ENCODE measurements at regions not wholly inside any gene's neighbourhood (a gene's known extent, or its start where the extent isn't known, plus 50 kb on each side); places are given as distances from the start of the nearest gene placed in this dataset.

- H3K27ac ChIP-seq (ENCODE audit: low read length) = no peak overlapping the region
- H3K79me2 ChIP-seq (replicated peaks; ENCODE audit: insufficient read depth, low read length) = no peaks in the 10 kb centered on the region
- no peaks in the 10 kb centered on the region for H4K20me1 ChIP-seq (ENCODE audit: insufficient read depth)
- peaks cover 4% of the 10 kb centered on the region for H3K9me3 ChIP-seq (ENCODE audit: low read length)
- H3F3A ChIP-seq (ENCODE audit: insufficient read depth, low read length, poor library complexity, severe bottlenecking) = no peaks in the 10 kb centered on the region
- no peaks in the 10 kb centered on the region for H3K27me3 ChIP-seq (ENCODE audit: insufficient read depth, low read depth, low read length)
- H3K4me3 ChIP-seq (ENCODE audit: low read length) = no peak overlapping the region
- H3K4me2 ChIP-seq (ENCODE audit: low read length) = no peak overlapping the region
- H3K9me2 ChIP-seq (ENCODE audit: insufficient read depth, low read length) = no peaks in the 10 kb centered on the region
- TF ChIP-seq RAD21 (conservative IDR thresholded peaks at IDR 0.05) (no peak), POLR2AphosphoS5 (IDR thresholded peaks at IDR 0.05) (no peak), EP300 (conservative IDR thresholded peaks at IDR 0.05; ENCODE audit: poor library complexity, severe bottlenecking) (no peak), EZH2 (IDR thresholded peaks at IDR 0.05; ENCODE audit: borderline replicate concordance, insufficient read depth, low read length, poor library complexity, severe bottlenecking) (no peak), CTCF (IDR thresholded peaks at IDR 0.05; ENCODE audit: poor library complexity, severe bottlenecking) (no peak), SMC3 (conservative IDR thresholded peaks at IDR 0.05; ENCODE audit: poor library complexity) (no peak), TAF1 (IDR thresholded peaks at IDR 0.05; ENCODE audit: low read depth) (no peak), REST (IDR thresholded peaks at IDR 0.05; ENCODE audit: borderline replicate concordance) (no peak), MXI1 (conservative IDR thresholded peaks at IDR 0.05; ENCODE audit: poor library complexity, severe bottlenecking) (no peak)
- H3K36me3 ChIP-seq (ENCODE audit: insufficient read depth, low read length) = no peaks in the 10 kb centered on the region
- no peak overlapping the region for H2AFZ ChIP-seq (ENCODE audit: low read depth, low read length)
- no peak overlapping the region for H3K9ac ChIP-seq (ENCODE audit: low read length)
Measured at GRCh38 chr2:5826979-5827655, 134.9 kb downstream of the SOX11 start.

GRCh38 chr2:5834501-5834900 is 142.3 kb downstream of the SOX11 start:
- Histone ChIP-seq H2AFZ (ENCODE audit: low read depth, low read length) (no peak overlapping the region), H4K20me1 (ENCODE audit: insufficient read depth) (no peaks in the 10 kb centered on the region), H3F3A (ENCODE audit: insufficient read depth, low read length, poor library complexity, severe bottlenecking) (no peaks in the 10 kb centered on the region), H3K9ac (ENCODE audit: low read length) (no peak overlapping the region), H3K27ac (ENCODE audit: low read length) (no peak overlapping the region), H3K27me3 (ENCODE audit: insufficient read depth, low read depth, low read length) (no peaks in the 10 kb centered on the region), H3K9me2 (ENCODE audit: insufficient read depth, low read length) (no peaks in the 10 kb centered on the region), H3K79me2 (replicated peaks; ENCODE audit: insufficient read depth, low read length) (no peaks in the 10 kb centered on the region), H3K4me2 (ENCODE audit: low read length) (no peak overlapping the region), H3K9me3 (ENCODE audit: low read length) (no peaks in the 10 kb centered on the region), H3K36me3 (ENCODE audit: insufficient read depth, low read length) (no peaks in the 10 kb centered on the region), H3K4me3 (ENCODE audit: low read length) (no peak overlapping the region)
- TF ChIP-seq MXI1 (conservative IDR thresholded peaks at IDR 0.05; ENCODE audit: poor library complexity, severe bottlenecking) (no peak), EZH2 (IDR thresholded peaks at IDR 0.05; ENCODE audit: borderline replicate concordance, insufficient read depth, low read length, poor library complexity, severe bottlenecking) (no peak), CTCF (IDR thresholded peaks at IDR 0.05; ENCODE audit: poor library complexity, severe bottlenecking) (peak; percentile 47), REST (IDR thresholded peaks at IDR 0.05; ENCODE audit: borderline replicate concordance) (no peak), RAD21 (conservative IDR thresholded peaks at IDR 0.05) (peak; percentile 21), TAF1 (IDR thresholded peaks at IDR 0.05; ENCODE audit: low read depth) (no peak), SMC3 (conservative IDR thresholded peaks at IDR 0.05; ENCODE audit: poor library complexity) (no peak), EP300 (conservative IDR thresholded peaks at IDR 0.05; ENCODE audit: poor library complexity, severe bottlenecking) (peak; percentile 48), POLR2AphosphoS5 (IDR thresholded peaks at IDR 0.05) (no peak)

Measured in neural cell (in vitro differentiated cells).